HG03097 (cell line): ENCODE measurements at regions not wholly inside any gene's neighbourhood (a gene's known extent, or its start where the extent isn't known, plus 50 kb on each side); places are given as distances from the start of the nearest gene placed in this dataset.

ENCODE experiments used
- ATAC-seq: cut with Tn5 transposase; IDR thresholded peaks from one replicate; pipeline ENCODE4 v1.9.1; 2021; ENCODE audit not compliant: unreplicated experiment, low FRiP score

- no peak for ATAC-seq
These were observed 395.4 kb downstream of the NPIPA7 start for GRCh38 chr16:16774389-16774788.

- no peak for ATAC-seq
These were observed 399.4 kb downstream of the NPIPA7 start for GRCh38 chr16:16778332-16778731.

GRCh38 chr16:16780588-16780987, 401.6 kb downstream of the NPIPA7 start:
- ATAC-seq = no peak

GRCh38 chr16:16782153-16782552, 403.2 kb downstream of the NPIPA7 start:
- no peak for ATAC-seq

- ATAC-seq = no peak
These were observed 409.1 kb downstream of the NPIPA7 start for GRCh38 chr16:16788004-16788403.

GRCh38 chr16:16790597-16790996, 411.7 kb downstream of the NPIPA7 start:
- no peak for ATAC-seq

- ATAC-seq = no peak
These were observed 412.1 kb downstream of the NPIPA7 start for GRCh38 chr16:16791051-16791450.

- no peak for ATAC-seq
These were observed 418.3 kb downstream of the NPIPA7 start for GRCh38 chr16:16797239-16797638.

- no peak for ATAC-seq
These were observed 419.6 kb downstream of the NPIPA7 start for GRCh38 chr16:16798504-16798903.

- ATAC-seq = no peak
These were observed 426.9 kb downstream of the NPIPA7 start for GRCh38 chr16:16805809-16806208.

- no peak for ATAC-seq
These were observed 436.7 kb downstream of the NPIPA7 start for GRCh38 chr16:16815641-16816040.

- ATAC-seq = no peak
These were observed 438.3 kb downstream of the NPIPA7 start for GRCh38 chr16:16817196-16817595.

GRCh38 chr16:16821261-16821660, 442.3 kb downstream of the NPIPA7 start:
- no peak for ATAC-seq

GRCh38 chr16:16828913-16829398, 450.0 kb downstream of the NPIPA7 start:
- no peak for ATAC-seq

GRCh38 chr16:16830401-16830800, 451.5 kb downstream of the NPIPA7 start:
- ATAC-seq = no peak

- ATAC-seq = no peak
These were observed 452.0 kb downstream of the NPIPA7 start for GRCh38 chr16:16830973-16831372.

- ATAC-seq = no peak
These were observed 454.2 kb downstream of the NPIPA7 start for GRCh38 chr16:16833165-16833564.

- ATAC-seq = no peak
These were observed 471.3 kb downstream of the NPIPA7 start for GRCh38 chr16:16850274-16850673.

- no peak for ATAC-seq
These were observed 478.1 kb downstream of the NPIPA7 start for GRCh38 chr16:16857012-16857411.

- ATAC-seq = no peak
These were observed 478.8 kb downstream of the NPIPA7 start for GRCh38 chr16:16857603-16858283.

- no peak for ATAC-seq
These were observed 482.6 kb downstream of the NPIPA7 start for GRCh38 chr16:16861546-16861945.

GRCh38 chr16:16863672-16864071, 484.7 kb downstream of the NPIPA7 start:
- no peak for ATAC-seq

- ATAC-seq = no peak
These were observed 485.6 kb downstream of the NPIPA7 start for GRCh38 chr16:16864536-16864935.
